ENCODE measurements at regions not wholly inside any gene's neighbourhood (a gene's known extent, or its start where the extent isn't known, plus 50 kb on each side); places are given as distances from the start of the nearest gene placed in this dataset.

- TF ChIP-seq CTCF (conservative IDR thresholded peaks at IDR 0.05; ENCODE audit: low read length) = no peak
- TF ChIP-seq EZH2phosphoT487 (IDR thresholded peaks at IDR 0.05; ENCODE audit: borderline replicate concordance) = no peak
These were observed 405.4 kb upstream of the PRKX start for GRCh38 chrX:4118666-4119530.

Data from Loucy (cell line).